Ishikawa (cell line): ENCODE measurements at regions not wholly inside any gene's neighbourhood (a gene's known extent, or its start where the extent isn't known, plus 50 kb on each side); places are given as distances from the start of the nearest gene placed in this dataset.

Experiments used
- CEBPB ChIP-seq: IDR thresholded peaks from 2 replicates; pipeline ENCODE4 v1.6.1; 2012
- CREB1 ChIP-seq: IDR thresholded peaks from 2 replicates; pipeline ENCODE4 v1.6.1; 2012; ENCODE audit warnings: low read depth
- EGR1 ChIP-seq: IDR thresholded peaks from 2 replicates; pipeline ENCODE4 v1.6.1; 2012
- EP300 ChIP-seq: IDR thresholded peaks from 2 replicates; pipeline ENCODE4 v1.6.1; 2012; ENCODE audit warnings: borderline replicate concordance
- FOXM1 ChIP-seq: IDR thresholded peaks from 2 replicates; pipeline ENCODE4 v1.6.1; 2012; ENCODE audit warnings: low read depth, borderline replicate concordance
- MAX ChIP-seq: IDR thresholded peaks from 2 replicates; pipeline ENCODE4 v1.6.1; 2012
- NFIC ChIP-seq: IDR thresholded peaks from 2 replicates; pipeline ENCODE4 v1.6.1; 2012
- RAD21 ChIP-seq: IDR thresholded peaks from 2 replicates; pipeline ENCODE4 v1.6.1; 2012; ENCODE audit warnings: low read depth
- REST ChIP-seq: IDR thresholded peaks from 2 replicates; pipeline ENCODE4 v1.6.1; 2012; ENCODE audit warnings: low read depth, mild to moderate bottlenecking
- TAF1 ChIP-seq: IDR thresholded peaks from 2 replicates; pipeline ENCODE4 v1.6.1; 2012; ENCODE audit warnings: low read depth, mild to moderate bottlenecking
- TCF12 ChIP-seq: IDR thresholded peaks from 2 replicates; pipeline ENCODE4 v1.6.1; 2012; ENCODE audit warnings: low read depth
- TEAD4 ChIP-seq: IDR thresholded peaks from 2 replicates; pipeline ENCODE4 v1.6.1; 2012
- USF1 ChIP-seq: IDR thresholded peaks from 2 replicates; pipeline ENCODE4 v1.6.1; 2012
- YY1 ChIP-seq: IDR thresholded peaks from 2 replicates; pipeline ENCODE4 v1.6.1; 2012; ENCODE audit warnings: low read depth
- ZBTB7A ChIP-seq: IDR thresholded peaks from 2 replicates; pipeline ENCODE4 v1.6.1; 2012; ENCODE audit warnings: low read depth

GRCh38 chr5:2841208-2841607, 89.7 kb upstream of the IRX2 start:
- TF ChIP-seq EP300 = no peak
- TF ChIP-seq TEAD4 = no peak
- TF ChIP-seq YY1 = no peak
- no peak for TF ChIP-seq FOXM1
- no peak for TF ChIP-seq REST

- TF ChIP-seq MAX (no peak), TEAD4 (no peak), CEBPB (no peak), RAD21 (no peak), NFIC (no peak), FOXM1 (no peak), EGR1 (no peak), CREB1 (no peak), TCF12 (no peak), USF1 (no peak), REST (no peak), TAF1 (no peak), EP300 (no peak), ZBTB7A (no peak), YY1 (no peak)
Observed at GRCh38 chr5:2840372-2840915, 89.0 kb upstream of the IRX2 start.

GRCh38 chr5:2836133-2836532, 84.7 kb upstream of the IRX2 start:
- TF ChIP-seq TEAD4 = no peak
- TF ChIP-seq REST = no peak

- TF ChIP-seq TCF12 (no peak), FOXM1 (no peak), RAD21 (no peak), EP300 (no peak), USF1 (no peak), CREB1 (no peak), NFIC (no peak), TEAD4 (no peak), EGR1 (no peak), REST (no peak), CEBPB (no peak), YY1 (no peak), TAF1 (no peak), MAX (no peak), ZBTB7A (no peak)
Observed at GRCh38 chr5:2833556-2833955, 82.1 kb upstream of the IRX2 start.
